ELF-1 (cell line): ENCODE measurements at regions not wholly inside any gene's neighbourhood (a gene's known extent, or its start where the extent isn't known, plus 50 kb on each side); places are given as distances from the start of the nearest gene placed in this dataset.

Experiments used
- DNase-seq: peaks from one replicate; pipeline ENCODE4 v3.0.0-alpha.2; 2016; ENCODE audit warnings: low read depth, low spot score

- DNase-seq: no peak
Observed at GRCh38 chr6:87851674-87852299, 149.8 kb upstream of the AKIRIN2 start.

DNA sequence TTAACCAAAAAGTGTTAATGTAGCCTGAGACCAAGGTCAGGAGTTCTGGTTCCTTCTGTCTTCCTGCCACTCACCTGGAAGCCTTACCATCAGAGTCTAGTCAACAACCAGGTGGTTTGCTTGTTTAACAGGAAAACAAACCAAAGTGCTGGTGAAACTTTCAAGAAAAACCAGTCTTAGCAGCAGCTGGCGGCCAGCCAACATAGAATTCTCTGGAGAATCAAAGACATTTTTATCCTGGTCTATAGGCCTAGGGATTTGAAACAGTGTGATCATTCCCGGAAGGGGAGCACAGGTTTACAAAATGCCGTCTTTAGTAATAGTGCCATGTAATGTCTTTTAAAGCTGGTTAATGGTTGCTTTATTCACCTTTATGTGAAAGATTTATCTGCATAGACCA lies 146.6 kb upstream of the AKIRIN2 start:
- peak; percentile 40 for DNase-seq

- DNase-seq: no peak
Observed at GRCh38 chr6:87847830-87848210, 145.8 kb upstream of the AKIRIN2 start.

DNA sequence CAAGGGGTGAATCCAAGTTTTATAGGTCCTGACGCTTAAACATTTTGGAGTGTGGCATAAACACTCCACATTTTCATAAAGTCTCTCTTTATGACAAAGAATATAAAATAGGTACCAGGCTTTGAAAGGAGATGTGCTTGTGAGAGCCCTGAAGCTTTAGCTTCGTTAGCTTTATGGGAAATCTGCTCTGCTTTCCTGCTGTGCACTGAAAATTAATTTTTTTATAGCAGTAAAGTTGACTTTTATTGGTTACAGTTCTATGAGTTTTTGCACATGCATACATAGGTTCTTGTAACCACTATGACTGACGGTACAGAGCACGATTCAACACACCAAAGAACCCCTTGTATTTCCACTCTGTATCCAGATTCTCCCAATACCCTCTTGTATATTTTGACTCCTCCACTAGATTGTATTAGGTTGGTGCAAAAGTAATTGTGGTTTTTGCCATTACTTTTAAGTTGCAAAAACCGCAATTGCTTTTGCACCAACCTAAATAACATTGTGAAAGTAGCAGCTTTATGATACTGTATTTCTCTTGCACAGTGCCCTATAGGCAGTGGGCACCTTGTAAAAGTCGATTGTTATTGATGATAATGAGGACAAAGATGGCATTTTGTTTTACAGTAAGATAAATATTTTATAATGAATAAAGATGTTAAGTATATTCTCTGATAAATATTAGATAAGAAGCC lies 145.2 kb upstream of the AKIRIN2 start:
- no peak for DNase-seq

GRCh38 chr6:87846434-87846833 lies 144.4 kb upstream of the AKIRIN2 start:
- no peak for DNase-seq

- no peak for DNase-seq
Observed at GRCh38 chr6:87840324-87840723, 138.3 kb upstream of the AKIRIN2 start.

- no peak for DNase-seq
Observed at GRCh38 chr6:87837876-87838275, 135.8 kb upstream of the AKIRIN2 start.

DNA sequence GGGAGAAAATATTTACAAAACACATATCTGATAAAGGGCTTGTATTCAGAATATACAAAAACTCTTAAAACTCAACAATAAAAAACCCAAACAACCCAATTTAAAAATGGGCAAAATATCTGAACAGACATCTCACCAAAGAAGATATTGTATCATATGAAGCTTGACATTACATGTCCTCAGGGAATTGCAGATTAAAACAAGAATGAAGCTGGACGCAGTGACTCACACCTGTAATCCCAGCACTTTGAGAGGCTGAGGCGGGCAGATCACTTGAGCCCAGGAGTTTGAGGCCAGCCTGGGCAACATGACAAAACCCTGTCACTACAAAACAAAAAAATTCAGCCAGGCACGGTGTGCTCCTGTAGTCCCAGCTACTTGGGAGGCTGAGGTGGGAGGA lies 135.4 kb upstream of the AKIRIN2 start:
- no peak for DNase-seq

DNA sequence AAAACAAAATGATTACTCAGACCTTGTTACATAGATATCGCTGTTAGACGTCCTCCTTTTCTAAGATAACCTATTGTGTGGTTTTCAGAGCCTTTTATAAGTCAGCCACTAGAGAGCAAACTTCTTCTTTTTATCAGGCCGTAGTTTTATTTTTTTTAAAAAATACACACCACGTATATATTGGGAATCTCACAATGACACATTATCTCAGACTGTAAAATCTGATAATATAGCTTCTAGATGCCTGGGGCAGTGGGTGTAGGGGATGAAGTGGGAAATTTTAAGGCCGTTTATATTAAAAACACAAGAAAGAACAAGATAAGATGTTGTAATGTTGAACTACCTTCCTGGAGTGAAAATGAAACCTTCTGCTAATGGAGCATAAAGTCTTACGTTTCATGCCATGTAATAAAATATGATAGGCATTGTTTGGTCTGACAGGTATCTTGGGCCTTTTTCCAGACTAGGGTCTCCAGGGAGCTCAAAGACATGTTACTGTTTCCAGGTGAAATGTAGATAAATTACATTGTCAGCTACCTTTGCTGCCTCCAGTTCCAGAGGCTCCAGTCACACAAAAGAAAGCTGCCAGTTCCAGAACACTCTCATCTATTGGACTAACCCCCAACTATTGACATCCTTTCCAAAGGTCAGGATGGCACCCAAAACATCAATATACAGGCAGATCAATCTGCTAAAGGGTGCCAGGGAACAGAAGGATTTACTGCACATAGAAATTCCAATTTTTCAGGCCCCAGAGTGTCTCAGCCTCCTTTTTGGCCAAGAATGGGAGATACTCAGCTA lies 130.2 kb upstream of the AKIRIN2 start:
- DNase-seq: no peak

DNA sequence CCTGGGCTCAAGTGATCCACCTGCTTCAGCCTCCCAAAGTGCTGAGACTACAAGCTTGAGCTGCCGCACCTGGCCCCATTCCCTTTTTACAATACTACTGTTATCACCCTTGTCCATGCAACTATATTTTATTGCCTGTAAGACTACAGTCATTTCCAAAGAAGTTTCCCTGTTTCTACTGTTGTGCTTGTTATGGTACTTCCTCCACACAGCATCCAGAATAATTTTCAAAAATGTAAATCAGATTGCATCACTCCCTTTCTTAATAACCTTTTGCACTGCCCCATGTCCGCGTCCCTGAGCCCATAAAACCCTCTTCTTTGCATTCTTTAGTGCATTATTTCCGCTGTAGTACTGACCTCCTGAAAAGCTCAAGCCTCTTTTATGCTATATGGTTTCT lies 128.9 kb upstream of the AKIRIN2 start:
- no peak for DNase-seq

- DNase-seq: no peak
Observed at GRCh38 chr6:87829622-87830121, 127.6 kb upstream of the AKIRIN2 start.

DNA sequence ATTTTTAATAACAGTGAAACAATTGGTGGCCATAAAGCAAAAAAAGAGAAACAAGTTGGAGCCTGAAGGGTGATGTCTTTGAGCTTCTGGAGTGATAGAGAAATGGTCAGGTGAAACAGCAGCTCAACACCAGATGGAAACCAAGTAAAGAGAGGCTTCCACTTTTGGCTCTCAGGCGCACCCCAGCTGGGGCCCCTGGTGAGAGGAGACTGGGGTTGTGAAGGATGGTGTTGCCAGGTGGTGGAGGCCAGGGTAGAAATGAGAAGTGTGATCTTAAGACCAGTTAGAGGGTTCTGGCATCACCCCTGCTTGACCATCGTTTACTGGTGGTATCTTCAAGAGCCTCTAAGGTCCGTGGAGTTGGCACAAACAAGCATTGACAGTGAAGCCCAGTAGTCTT lies 126.0 kb upstream of the AKIRIN2 start:
- no peak for DNase-seq

- no peak for DNase-seq
Observed at GRCh38 chr6:87827346-87827745, 125.3 kb upstream of the AKIRIN2 start.

GRCh38 chr6:87826424-87826823 lies 124.4 kb upstream of the AKIRIN2 start:
- DNase-seq: no peak

GRCh38 chr6:87825821-87826221 lies 123.8 kb upstream of the AKIRIN2 start:
- no peak for DNase-seq

DNA sequence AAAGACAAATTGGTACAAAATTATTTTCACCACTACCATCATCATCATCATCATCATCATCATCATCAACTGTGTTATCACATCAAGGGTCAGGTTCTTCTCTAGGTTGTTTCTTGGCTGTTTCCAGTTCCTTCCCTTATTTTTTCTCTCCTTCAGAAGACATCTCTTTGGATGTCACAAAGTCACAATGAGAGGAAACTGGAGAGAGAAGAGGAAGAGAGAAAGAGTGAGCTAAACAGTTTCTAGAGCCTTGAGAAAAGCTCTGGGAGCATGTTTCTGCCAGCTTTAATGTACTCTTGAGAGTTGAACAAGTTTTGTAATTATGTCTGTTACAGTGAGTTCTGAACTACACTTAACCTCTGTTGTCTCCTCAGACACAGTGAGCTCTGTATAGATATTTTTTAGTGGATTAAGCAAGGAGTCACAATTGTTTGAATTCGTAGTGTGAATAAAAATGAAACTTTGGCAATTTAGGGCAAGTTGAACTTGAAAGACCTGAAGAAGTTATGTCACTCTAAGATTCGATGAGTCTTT lies 123.0 kb upstream of the AKIRIN2 start:
- DNase-seq: no peak

DNA sequence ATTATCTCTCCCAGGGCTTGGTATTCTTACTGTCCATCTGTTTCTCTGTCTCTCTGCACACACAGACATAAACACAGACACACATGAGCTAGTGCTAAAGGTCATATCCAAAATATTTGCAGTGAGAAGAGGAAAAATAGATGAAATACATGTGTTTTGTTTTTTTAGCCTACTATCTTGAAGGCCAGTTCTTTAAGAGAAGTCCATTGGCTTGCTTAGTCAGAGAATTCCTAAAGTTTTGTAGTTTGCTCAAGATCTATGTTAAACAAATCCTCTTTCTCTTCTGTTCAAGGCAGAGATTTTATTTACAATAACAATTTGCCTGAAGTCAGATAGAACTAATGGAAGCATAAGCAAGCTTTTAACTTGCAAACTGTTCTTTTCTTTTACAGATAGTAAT lies 120.0 kb upstream of the AKIRIN2 start:
- no peak for DNase-seq

DNA sequence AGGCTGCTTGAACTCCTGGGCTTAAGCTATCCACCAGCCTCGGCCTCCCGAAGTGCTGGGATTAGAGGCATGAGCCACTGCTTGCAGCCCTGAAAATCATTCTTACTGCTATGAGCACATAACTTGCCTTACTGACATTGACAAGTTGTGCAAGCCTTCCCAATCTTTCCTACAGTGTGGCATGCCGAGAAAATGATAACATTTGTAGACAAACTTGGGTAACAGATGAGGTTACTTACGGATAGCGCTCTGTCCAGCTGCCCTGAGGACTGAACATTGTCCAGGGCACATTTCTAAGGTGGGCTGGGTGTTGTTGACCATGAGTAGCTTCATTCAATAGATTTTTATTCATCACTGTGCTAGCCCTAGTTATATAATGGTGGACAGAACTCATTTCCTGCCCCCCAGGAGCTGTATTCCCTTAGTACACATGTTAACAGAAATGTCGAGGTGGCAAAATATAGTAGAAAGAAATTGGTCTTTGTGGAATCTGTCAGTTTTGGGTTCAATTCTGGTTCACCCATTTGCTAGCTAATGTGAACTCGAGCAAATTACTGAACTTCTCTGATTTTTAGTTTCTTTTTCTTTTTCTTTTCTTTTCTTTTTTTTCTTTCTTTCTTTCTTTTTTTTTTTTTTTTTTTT lies 118.4 kb upstream of the AKIRIN2 start:
- DNase-seq: no peak

DNA sequence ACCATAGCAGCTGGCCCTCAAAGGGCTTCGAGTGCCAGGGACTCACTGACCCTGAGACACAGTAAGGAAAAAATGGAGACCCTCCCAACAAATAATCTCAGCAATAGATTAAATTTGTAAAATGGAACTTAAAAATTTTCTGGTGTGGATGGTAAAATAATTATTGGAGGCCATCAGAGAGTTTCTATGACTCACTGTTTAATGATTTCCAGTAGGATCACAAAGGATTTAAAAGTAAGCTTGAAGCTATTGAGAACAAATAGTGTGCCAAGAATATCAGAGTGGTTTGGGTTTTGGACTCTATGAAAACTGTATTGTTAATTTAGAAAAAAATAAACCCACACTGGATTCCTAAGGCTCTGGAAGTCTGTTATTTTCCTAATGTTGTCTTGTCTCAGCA lies 115.2 kb upstream of the AKIRIN2 start:
- DNase-seq: no peak

GRCh38 chr6:87815449-87815848 lies 113.4 kb upstream of the AKIRIN2 start:
- no peak for DNase-seq

GRCh38 chr6:87808005-87808757 lies 106.1 kb upstream of the AKIRIN2 start:
- DNase-seq: no peak
